Tibial nerve (tissue), 4 donors: ENCODE measurements at regions not wholly inside any gene's neighbourhood (a gene's known extent, or its start where the extent isn't known, plus 50 kb on each side); places are given as distances from the start of the nearest gene placed in this dataset.
A peak's percentile ranks its signal among the peaks of the same experiment; 100 is the strongest.

Experiments
- DNase-seq, 2 donors: peaks; one replicate each; pipeline ENCODE4 v3.0.0-alpha.2; 2019; ENCODE audit warnings: low spot score in 2 of 2
- H3K27ac ChIP-seq, 4 donors: fragments of 200-600 bp; sonication (generic) in 3 of 4; one replicate each; pipeline ENCODE4 v1.5.1; 2017 to 2019; ENCODE audit warnings: mild to moderate bottlenecking in 1 of 4
- H3K27me3 ChIP-seq, 2 donors: fragments of 200-600 bp; sonication (generic) in 1 of 2; one replicate each; pipeline versions ENCODE4 v1.5.1 to v1.6.0; 2017 to 2019
- H3K36me3 ChIP-seq, 3 donors: fragments of 200-600 bp; sonication (generic); one replicate each; pipeline ENCODE4 v1.5.1; 2018 to 2019
- H3K4me1 ChIP-seq, 4 donors: fragments of 200-600 bp; sonication (generic) in 3 of 4; one replicate each; pipeline ENCODE4 v1.5.1; 2017 to 2019
- H3K4me3 ChIP-seq, 4 donors: fragments of 200-600 bp; sonication (generic) in 3 of 4; one replicate each; pipeline ENCODE4 v1.5.1; 2017 to 2019; ENCODE audit warnings: mild to moderate bottlenecking in 1 of 4, moderate library complexity in 1 of 4
- H3K9me3 ChIP-seq, 4 donors: fragments of 200-600 bp; sonication (generic) in 3 of 4; one replicate each; pipeline ENCODE4 v1.5.1; 2017 to 2019
- CTCF ChIP-seq, 5 experiments: fragments of 200-600 bp in 3 of 5; fragments of 450-650 bp in 2 of 5; sonication (generic) in 3 of 5; IDR thresholded peaks; one replicate each; pipeline ENCODE4 v1.5.1; 2016 to 2019; ENCODE audit warnings: antibody characterized with exemption in 5 of 5, mild to moderate bottlenecking in 3 of 5, moderate library complexity in 2 of 5
- EP300 ChIP-seq, 2 donors: sonication (generic); formaldehyde crosslinking; IDR thresholded peaks; one replicate each; pipeline ENCODE4 v1.6.1; 2017; ENCODE audit warnings: antibody characterized with exemption in 2 of 2, mild to moderate bottlenecking in 1 of 2
- POLR2A ChIP-seq, 2 donors: fragments of 450-650 bp; IDR thresholded peaks; one replicate each; pipeline ENCODE4 v1.6.1; 2017; ENCODE audit warnings: antibody characterized with exemption in 2 of 2, mild to moderate bottlenecking in 2 of 2, moderate library complexity in 2 of 2
- WGBS, 2 donors: methylation state at CpG; one replicate each; pipeline ENCODE4 v1.1.5; 2018; 5-methylcytosine and 5-hydroxymethylcytosine counted together

- DNase-seq: no peak
- Histone ChIP-seq H3K27ac (no peak overlapping the region), H3K9me3 (no peaks in the 10 kb centered on the region), H3K36me3 (no peaks in the 10 kb centered on the region), H3K27me3 (no peaks in the 10 kb centered on the region), H3K4me3 (no peak overlapping the region), H3K4me1 (no peaks in the 10 kb centered on the region)
- 54 to 71% methylated on average over 1 of the region's 1 CpG for WGBS, 2 donors
- TF ChIP-seq POLR2A (IDR thresholded peaks at IDR 0.05) (no peak), EP300 (IDR thresholded peaks at IDR 0.05) (no peak), CTCF (IDR thresholded peaks at IDR 0.05) (no peak)
Measured at GRCh38 chr9:1369297-1369696, 319.1 kb downstream of the DMRT2 start.

GRCh38 chr9:1373445-1373844 is 323.3 kb downstream of the DMRT2 start:
- no peaks in the 10 kb centered on the region for H3K9me3 ChIP-seq
- H3K36me3 ChIP-seq: no peaks in the 10 kb centered on the region
- H3K4me1 ChIP-seq: peaks cover 0 to 5% (median 0%) of the 10 kb centered on the region in 4 donors
- no peak overlapping the region for H3K4me3 ChIP-seq
- DNase-seq: no peak
- no peak for TF ChIP-seq CTCF (IDR thresholded peaks at IDR 0.05)
- TF ChIP-seq EP300 (IDR thresholded peaks at IDR 0.05): no peak
- TF ChIP-seq POLR2A (IDR thresholded peaks at IDR 0.05): no peak
- H3K27ac ChIP-seq: no peak overlapping the region
- WGBS, 2 donors: 60 to 65% methylated on average over 5 of the region's 5 CpGs
- H3K27me3 ChIP-seq: no peaks in the 10 kb centered on the region

GRCh38 chr9:1383899-1384455 is 333.8 kb downstream of the DMRT2 start:
- H3K4me3 ChIP-seq: no peak overlapping the region
- no peaks in the 10 kb centered on the region for H3K4me1 ChIP-seq
- TF ChIP-seq EP300 (IDR thresholded peaks at IDR 0.05): peak in 1 of 2 donors; percentile 4
- TF ChIP-seq CTCF (IDR thresholded peaks at IDR 0.05): no peak
- H3K36me3 ChIP-seq: no peaks in the 10 kb centered on the region
- WGBS, 2 donors: 54 to 63% methylated on average over 4 of the region's 4 CpGs
- H3K9me3 ChIP-seq: no peaks in the 10 kb centered on the region
- H3K27me3 ChIP-seq: no peaks in the 10 kb centered on the region
- no peak overlapping the region for H3K27ac ChIP-seq
- DNase-seq: peak in 1 of 2 donors; percentile 16

GRCh38 chr9:1384816-1385215 is 334.7 kb downstream of the DMRT2 start:
- H3K36me3 ChIP-seq: no peaks in the 10 kb centered on the region
- no peak for DNase-seq
- WGBS, 2 donors: 46 to 52% methylated on average over 2 of the region's 2 CpGs
- no peak overlapping the region for H3K27ac ChIP-seq
- H3K4me3 ChIP-seq: no peak overlapping the region
- no peaks in the 10 kb centered on the region for H3K27me3 ChIP-seq
- TF ChIP-seq POLR2A (IDR thresholded peaks at IDR 0.05) (no peak), EP300 (IDR thresholded peaks at IDR 0.05) (no peak), CTCF (IDR thresholded peaks at IDR 0.05) (no peak)
- no peaks in the 10 kb centered on the region for H3K4me1 ChIP-seq
- H3K9me3 ChIP-seq: no peaks in the 10 kb centered on the region

GRCh38 chr9:1386420-1386819 is 336.3 kb downstream of the DMRT2 start:
- H3K36me3 ChIP-seq: no peaks in the 10 kb centered on the region
- H3K27me3 ChIP-seq: no peaks in the 10 kb centered on the region
- TF ChIP-seq POLR2A (IDR thresholded peaks at IDR 0.05): no peak
- TF ChIP-seq CTCF (IDR thresholded peaks at IDR 0.05): no peak
- TF ChIP-seq EP300 (IDR thresholded peaks at IDR 0.05): no peak
- H3K4me1 ChIP-seq: no peaks in the 10 kb centered on the region
- no peak overlapping the region for H3K27ac ChIP-seq
- WGBS, 2 donors: 76 to 82% methylated on average over 4 of the region's 4 CpGs
- no peaks in the 10 kb centered on the region for H3K9me3 ChIP-seq
- no peak for DNase-seq
- no peak overlapping the region for H3K4me3 ChIP-seq
